H9 (cell line): ENCODE measurements at regions not wholly inside any gene's neighbourhood (a gene's known extent, or its start where the extent isn't known, plus 50 kb on each side); places are given as distances from the start of the nearest gene placed in this dataset.

Experiments used
- DNase-seq: peaks from one replicate; pipeline ENCODE4 v3.0.0-alpha.2; 2017
- H2AFZ ChIP-seq: one replicate; pipeline ENCODE4 v1.6.1; 2013; ENCODE audit warnings: mild to moderate bottlenecking, low read length, control low read depth, moderate library complexity
- H2AK5ac ChIP-seq: 2 replicates; pipeline ENCODE4 v1.6.1; 2013; ENCODE audit warnings: low read length, control low read depth, mixed read lengths; ENCODE audit not compliant: insufficient read length
- H2BK120ac ChIP-seq: one replicate; pipeline ENCODE4 v1.6.1; 2013; ENCODE audit warnings: low read depth, mild to moderate bottlenecking, low read length, control low read depth, inconsistent platforms; ENCODE audit not compliant: poor library complexity, severe bottlenecking
- H2BK12ac ChIP-seq: 2 replicates; pipeline ENCODE4 v1.6.1; 2013; ENCODE audit warnings: low read length, control low read depth, mixed read lengths, low read depth; ENCODE audit not compliant: insufficient read length
- H2BK15ac ChIP-seq: 2 replicates; pipeline ENCODE4 v1.6.1; 2013; ENCODE audit warnings: low read depth, low read length, control low read depth
- H2BK20ac ChIP-seq: one replicate; pipeline ENCODE4 v1.6.1; 2013; ENCODE audit warnings: low read depth, mild to moderate bottlenecking, low read length, control low read depth, inconsistent platforms; ENCODE audit not compliant: poor library complexity, severe bottlenecking
- H2BK5ac ChIP-seq: 2 replicates; pipeline ENCODE4 v1.6.1; 2013; ENCODE audit warnings: low read length, control low read depth, mixed read lengths; ENCODE audit not compliant: insufficient read length
- H3K14ac ChIP-seq: 2 replicates; pipeline ENCODE4 v1.6.1; 2013; ENCODE audit warnings: low read length, control low read depth; ENCODE audit not compliant: insufficient read depth
- H3K18ac ChIP-seq: 2 replicates; pipeline ENCODE4 v1.6.1; 2013; ENCODE audit warnings: low read depth, mild to moderate bottlenecking, mixed read lengths, low read length, control low read depth; ENCODE audit not compliant: insufficient read length
- H3K23ac ChIP-seq: 2 replicates; pipeline ENCODE4 v1.6.1; 2013; ENCODE audit warnings: low read length, control low read depth, mixed read lengths, low read depth; ENCODE audit not compliant: insufficient read length
- H3K23me2 ChIP-seq: 2 replicates; pipeline ENCODE4 v1.6.1; 2013; ENCODE audit warnings: low read depth, mild to moderate bottlenecking, mixed read lengths, low read length, control low read depth; ENCODE audit not compliant: insufficient read length, poor library complexity, severe bottlenecking
- H3K27ac ChIP-seq: 2 replicates; pipeline ENCODE4 v1.5.1; 2013; ENCODE audit warnings: low read length, control low read depth, mixed read lengths, low read depth; ENCODE audit not compliant: insufficient read length
- H3K27me3 ChIP-seq: 2 replicates; pipeline ENCODE4 v1.6.1; 2013; ENCODE audit warnings: low read length, control low read depth, inconsistent platforms; ENCODE audit not compliant: insufficient read depth
- H3K4ac ChIP-seq: 2 replicates; pipeline ENCODE4 v1.6.1; 2013; ENCODE audit warnings: low read depth, mild to moderate bottlenecking, control low read depth, inconsistent platforms, low read length, moderate library complexity
- H3K4me1 ChIP-seq: 2 replicates; pipeline ENCODE4 v1.6.1; 2013; ENCODE audit warnings: low read length, control low read depth, inconsistent platforms; ENCODE audit not compliant: insufficient read depth
- H3K4me2 ChIP-seq: 2 replicates; pipeline ENCODE4 v1.6.1; 2013; ENCODE audit warnings: low read length, control low read depth, mixed read lengths; ENCODE audit not compliant: insufficient read length, insufficient read depth
- H3K56ac ChIP-seq: 2 replicates; pipeline ENCODE4 v1.6.1; 2013; ENCODE audit warnings: low read depth, mild to moderate bottlenecking, mixed read lengths, low read length, control low read depth; ENCODE audit not compliant: insufficient read length
- H3K79me1 ChIP-seq: 2 replicates; pipeline ENCODE4 v1.6.1; 2013; ENCODE audit warnings: low read depth, mild to moderate bottlenecking, moderate library complexity, low read length, control low read depth, inconsistent platforms; ENCODE audit not compliant: insufficient read depth, poor library complexity, severe bottlenecking
- H3K79me2 ChIP-seq: 2 replicates; pipeline ENCODE4 v1.6.1; 2013; ENCODE audit warnings: low read length, control low read depth, inconsistent platforms; ENCODE audit not compliant: insufficient read depth
- H3K9ac ChIP-seq: 2 replicates; pipeline ENCODE4 v1.6.1; 2013; ENCODE audit warnings: low read length, control low read depth, mixed read lengths; ENCODE audit not compliant: insufficient read length; ENCODE audit errors: extremely low read depth
- H3K9me3 ChIP-seq: one replicate; pipeline ENCODE4 v1.6.1; 2013; ENCODE audit warnings: low read depth, low read length, inconsistent platforms; ENCODE audit not compliant: control insufficient read depth
- H3T11ph ChIP-seq: one replicate; pipeline ENCODE4 v1.6.1; 2013; ENCODE audit warnings: mild to moderate bottlenecking, low read length, control low read depth, inconsistent platforms
- H4K20me1 ChIP-seq: one replicate; pipeline ENCODE4 v1.6.1; 2013; ENCODE audit not compliant: control insufficient read depth, insufficient read length, insufficient read depth
- H4K5ac ChIP-seq: 2 replicates; pipeline ENCODE4 v1.6.1; 2013; ENCODE audit warnings: low read depth, mild to moderate bottlenecking, mixed read lengths, low read length, control low read depth; ENCODE audit not compliant: insufficient read length
- H4K8ac ChIP-seq: replicated peaks from 2 replicates; pipeline ENCODE4 v1.6.1; 2013; ENCODE audit warnings: low read length, control low read depth, mixed read lengths, low read depth; ENCODE audit not compliant: insufficient read length
- H4K91ac ChIP-seq: 2 replicates; pipeline ENCODE4 v1.6.1; 2013; ENCODE audit warnings: low read depth, mild to moderate bottlenecking, moderate library complexity, mixed read lengths, low read length, control low read depth; ENCODE audit not compliant: insufficient read length
- H3K27ac Mint-ChIP-seq, 3 experiments: 2 replicates in 2 of 3; 3 replicates in 1 of 3; pipeline ENCODE4 v1.8.0; 2020 to 2021; ENCODE audit warnings: mixed read lengths in 3 of 3, mild to moderate bottlenecking in 1 of 3, moderate library complexity in 1 of 3
- H3K27me3 Mint-ChIP-seq: 2 replicates; pipeline ENCODE4 v1.8.0; 2021; ENCODE audit warnings: low read depth, mild to moderate bottlenecking, moderate library complexity, mixed read lengths
- H3K36me3 Mint-ChIP-seq, 3 experiments: 2 replicates in 2 of 3; 3 replicates in 1 of 3; pipeline ENCODE4 v1.8.0; 2020 to 2021; ENCODE audit warnings: low read depth in 3 of 3, mixed read lengths in 3 of 3; ENCODE audit not compliant: insufficient read depth in 1 of 3
- H3K4me1 Mint-ChIP-seq, 2 experiments: 2 replicates each; pipeline ENCODE4 v1.8.0; 2020; ENCODE audit warnings: mixed read lengths in 2 of 2
- H3K4me3 Mint-ChIP-seq, 2 experiments: 2 replicates in 1 of 2; 3 replicates in 1 of 2; pipeline ENCODE4 v1.8.0; 2020 to 2021; ENCODE audit warnings: mild to moderate bottlenecking in 2 of 2, mixed read lengths in 2 of 2, moderate library complexity in 1 of 2
- H3K9me3 Mint-ChIP-seq, 2 experiments: 2 replicates in 1 of 2; 3 replicates in 1 of 2; pipeline ENCODE4 v1.8.0; 2020; ENCODE audit warnings: mild to moderate bottlenecking in 2 of 2, mixed read lengths in 2 of 2, moderate library complexity in 1 of 2
- WGBS: extraction: QIAGEN DNeasy Blood & Tissue Kit; methylation state at CpG from one replicate; pipeline ENCODE4 v1.1.7; 2013; ENCODE audit warnings: missing lambda C conversion rate, low lambda C conversion rate, mixed read lengths; ENCODE audit not compliant: insufficient read length; ENCODE audit errors: extremely low coverage; 5-methylcytosine and 5-hydroxymethylcytosine counted together
- TF ChIP-seq, protein P1 (sequence below): fragments of 200-600 bp; sonication (generic); conservative IDR thresholded peaks from 3 replicates; pipeline ENCODE4 v1.8.0; 2021; ENCODE audit warnings: antibody characterized with exemption, mild to moderate bottlenecking

DNA sequence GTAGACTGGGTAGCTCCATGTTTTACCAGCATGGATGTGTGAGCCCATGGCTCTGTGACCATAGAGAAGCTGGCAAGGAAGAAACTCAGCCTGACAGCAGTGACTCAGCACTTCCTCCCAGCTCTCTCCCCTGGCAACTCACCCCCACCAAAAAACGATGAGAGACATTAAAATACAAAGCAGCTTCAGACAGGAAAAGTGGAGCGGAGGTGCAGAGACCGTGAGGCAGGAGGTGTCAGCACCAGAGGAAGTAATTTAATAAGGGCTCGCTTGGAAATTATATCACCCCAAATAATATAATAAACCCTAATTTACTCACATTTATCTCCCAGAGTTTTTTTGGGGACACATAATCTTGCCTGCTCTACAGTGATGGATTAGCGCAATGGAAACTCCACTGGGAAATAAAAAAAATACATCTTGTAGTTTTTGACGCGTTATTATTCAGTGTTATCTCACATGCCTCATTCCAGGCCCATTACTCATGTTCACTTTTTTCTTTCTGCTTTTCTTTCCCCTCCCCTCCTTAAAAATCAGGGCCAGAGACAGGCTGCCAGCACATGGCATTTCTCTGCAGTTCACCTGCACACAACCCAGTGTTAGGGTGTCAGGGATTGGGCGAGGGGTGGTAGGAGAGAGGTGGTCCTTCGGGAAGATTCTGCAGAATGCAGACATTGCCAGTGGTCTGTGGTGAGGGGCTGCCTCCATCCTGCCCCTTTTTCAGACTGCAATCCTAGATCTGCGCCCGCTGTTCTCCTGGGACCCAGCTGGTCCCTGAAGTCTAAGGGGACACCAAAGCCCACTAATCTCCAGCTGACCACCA lies 170.8 kb downstream of the BUD13 start:
- H3K36me3 Mint-ChIP-seq: no peaks in the 10 kb centered on the region
- no peak overlapping the region for H4K5ac ChIP-seq
- H3K18ac ChIP-seq: no peak overlapping the region
- no peak overlapping the region for H2BK15ac ChIP-seq
- TF ChIP-seq, protein P1, sequence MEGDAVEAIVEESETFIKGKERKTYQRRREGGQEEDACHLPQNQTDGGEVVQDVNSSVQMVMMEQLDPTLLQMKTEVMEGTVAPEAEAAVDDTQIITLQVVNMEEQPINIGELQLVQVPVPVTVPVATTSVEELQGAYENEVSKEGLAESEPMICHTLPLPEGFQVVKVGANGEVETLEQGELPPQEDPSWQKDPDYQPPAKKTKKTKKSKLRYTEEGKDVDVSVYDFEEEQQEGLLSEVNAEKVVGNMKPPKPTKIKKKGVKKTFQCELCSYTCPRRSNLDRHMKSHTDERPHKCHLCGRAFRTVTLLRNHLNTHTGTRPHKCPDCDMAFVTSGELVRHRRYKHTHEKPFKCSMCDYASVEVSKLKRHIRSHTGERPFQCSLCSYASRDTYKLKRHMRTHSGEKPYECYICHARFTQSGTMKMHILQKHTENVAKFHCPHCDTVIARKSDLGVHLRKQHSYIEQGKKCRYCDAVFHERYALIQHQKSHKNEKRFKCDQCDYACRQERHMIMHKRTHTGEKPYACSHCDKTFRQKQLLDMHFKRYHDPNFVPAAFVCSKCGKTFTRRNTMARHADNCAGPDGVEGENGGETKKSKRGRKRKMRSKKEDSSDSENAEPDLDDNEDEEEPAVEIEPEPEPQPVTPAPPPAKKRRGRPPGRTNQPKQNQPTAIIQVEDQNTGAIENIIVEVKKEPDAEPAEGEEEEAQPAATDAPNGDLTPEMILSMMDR: no peak
- no peak overlapping the region for H2BK12ac ChIP-seq
- peaks cover 44% of the 10 kb centered on the region for H3K27me3 Mint-ChIP-seq
- no peak overlapping the region for H4K8ac ChIP-seq
- H2AK5ac ChIP-seq: no peak overlapping the region
- H3K27ac ChIP-seq: no peak overlapping the region
- DNase-seq: peak; percentile 24
- no peak overlapping the region for H2AFZ ChIP-seq
- H3K4me3 Mint-ChIP-seq: no peak overlapping the region
- H3T11ph ChIP-seq: no peak overlapping the region
- H2BK5ac ChIP-seq: no peak overlapping the region
- H3K4ac ChIP-seq: no peak overlapping the region
- H3K9me3 Mint-ChIP-seq: no peaks in the 10 kb centered on the region; a peak in 1 of 5 replicates
- H3K4me1 Mint-ChIP-seq: peaks cover 10 to 11% of the 10 kb centered on the region in 2 experiments
- H3K23me2 ChIP-seq: no peaks in the 10 kb centered on the region
- H3K27me3 ChIP-seq: no peaks in the 10 kb centered on the region; the same call in 1 of the 2 replicates
- H3K79me2 ChIP-seq: no peaks in the 10 kb centered on the region
- no peak overlapping the region for H3K14ac ChIP-seq
- no peaks in the 10 kb centered on the region for H3K9me3 ChIP-seq
- H3K4me2 ChIP-seq: no peak overlapping the region
- H4K20me1 ChIP-seq: no peaks in the 10 kb centered on the region
- H2BK20ac ChIP-seq: no peak overlapping the region
- no peak overlapping the region; a peak in 1 of 7 replicates for H3K27ac Mint-ChIP-seq
- H4K91ac ChIP-seq: no peak overlapping the region
- no peak overlapping the region for H3K23ac ChIP-seq
- no CpG with 5 or more reads among the region's 11 CpGs for WGBS
- H3K79me1 ChIP-seq: no peaks in the 10 kb centered on the region
- H3K9ac ChIP-seq: no peak overlapping the region
- no peak overlapping the region for H3K56ac ChIP-seq
- no peaks in the 10 kb centered on the region for H3K4me1 ChIP-seq
- no peak overlapping the region for H2BK120ac ChIP-seq
